GM06990 (cell line): ENCODE measurements at regions not wholly inside any gene's neighbourhood (a gene's known extent, or its start where the extent isn't known, plus 50 kb on each side); places are given as distances from the start of the nearest gene placed in this dataset.

Experiments used
- DNase-seq: peaks from one replicate; pipeline ENCODE4 v3.0.0-alpha.2; 2011; ENCODE audit not compliant: insufficient read length; ENCODE audit errors: extremely low read depth
- H3K27me3 ChIP-seq: replicated peaks from 2 replicates; pipeline ENCODE4 v1.6.0; 2011; ENCODE audit warnings: low read length; ENCODE audit not compliant: control insufficient read depth, insufficient read depth
- H3K36me3 ChIP-seq: 2 replicates; pipeline ENCODE4 v1.5.1; 2011; ENCODE audit warnings: low read length; ENCODE audit not compliant: control insufficient read depth, insufficient read depth
- H3K4me3 ChIP-seq: replicated peaks from 2 replicates; pipeline ENCODE4 v1.5.1; 2011; ENCODE audit warnings: low read depth, mild to moderate bottlenecking, control low read depth, low read length
- CTCF ChIP-seq: IDR thresholded peaks from 2 replicates; pipeline ENCODE4 v1.5.1; 2011; ENCODE audit warnings: low read length, control low read depth, mild to moderate bottlenecking, inconsistent platforms; ENCODE audit not compliant: insufficient read depth, poor library complexity, severe bottlenecking

- no peak overlapping the region for H3K4me3 ChIP-seq
- no peak for TF ChIP-seq CTCF
- no peaks in the 10 kb centered on the region for H3K27me3 ChIP-seq
- no peak for DNase-seq
- H3K36me3 ChIP-seq = no peaks in the 10 kb centered on the region; the same call in 1 of the 2 replicates
Measured at GRCh38 chr7:112907658-112908057, 117.5 kb upstream of the TMEM168 start.

GRCh38 chr7:112905950-112906349 is 115.8 kb upstream of the TMEM168 start:
- TF ChIP-seq CTCF = no peak
- no peak overlapping the region for H3K4me3 ChIP-seq
- no peaks in the 10 kb centered on the region for H3K36me3 ChIP-seq
- H3K27me3 ChIP-seq = no peaks in the 10 kb centered on the region
- DNase-seq = no peak

- no peak for TF ChIP-seq CTCF
- no peak for DNase-seq
Measured at GRCh38 chr7:112905413-112905812, 115.2 kb upstream of the TMEM168 start.

GRCh38 chr7:112898432-112899290 is 108.5 kb upstream of the TMEM168 start:
- Histone ChIP-seq H3K27me3 (no peaks in the 10 kb centered on the region), H3K4me3 (no peak overlapping the region), H3K36me3 (no peaks in the 10 kb centered on the region; the same call in 1 of the 2 replicates)
- TF ChIP-seq CTCF = peak; percentile 79
- DNase-seq = peak; percentile 22

More at GRCh38 chr7:112905413-112905812, 115.2 kb upstream of the TMEM168 start:
- no peaks in the 10 kb centered on the region for H3K27me3 ChIP-seq
- no peaks in the 10 kb centered on the region for H3K36me3 ChIP-seq
- H3K4me3 ChIP-seq = no peak overlapping the region

- TF ChIP-seq CTCF = no peak
- Histone ChIP-seq H3K36me3 (no peaks in the 10 kb centered on the region; the same call in 1 of the 2 replicates), H3K27me3 (no peaks in the 10 kb centered on the region), H3K4me3 (no peak overlapping the region)
- no peak for DNase-seq
Measured at GRCh38 chr7:112897839-112898431, 107.7 kb upstream of the TMEM168 start.
